Keratinocyte (primary cell): ENCODE measurements at regions not wholly inside any gene's neighbourhood (a gene's known extent, or its start where the extent isn't known, plus 50 kb on each side); places are given as distances from the start of the nearest gene placed in this dataset.

Experiments used
- DNase-seq: peaks from one replicate; pipeline ENCODE4 v3.0.0-alpha.2; 2011; ENCODE audit warnings: low read depth, missing footprints, low spot score
- FAIRE-seq: peaks from 2 replicates; lab custom pipeline; 2011; peaks lifted over from hg19 to GRCh38; lab: Jason Lieb, UNC
- H2AFZ ChIP-seq: 2 replicates; pipeline ENCODE4 v1.6.0; 2012; ENCODE audit warnings: low read length, control low read depth, inconsistent platforms; ENCODE audit not compliant: control insufficient read depth
- H3K27ac ChIP-seq: 2 replicates; pipeline ENCODE4 v1.5.1; 2011; ENCODE audit warnings: low read length; ENCODE audit not compliant: control insufficient read depth, insufficient read depth
- H3K27me3 ChIP-seq: 3 replicates; pipeline ENCODE4 v1.6.0; 2011; ENCODE audit warnings: low read length; ENCODE audit not compliant: control insufficient read depth, insufficient read depth; ENCODE audit errors: extremely low read depth
- H3K36me3 ChIP-seq, 2 experiments: 2 replicates in 1 of 2; 3 replicates in 1 of 2; pipeline ENCODE4 v1.5.1; 2011; ENCODE audit warnings: low read length in 2 of 2, mild to moderate bottlenecking in 1 of 2; ENCODE audit not compliant: control insufficient read depth in 2 of 2, insufficient read depth in 2 of 2; ENCODE audit errors: extremely low read depth in 1 of 2
- H3K4me1 ChIP-seq: 3 replicates; pipeline ENCODE4 v1.5.1; 2011; ENCODE audit warnings: low read length; ENCODE audit not compliant: control insufficient read depth, insufficient read depth; ENCODE audit errors: extremely low read depth
- H3K4me2 ChIP-seq: 3 replicates; pipeline ENCODE4 v1.6.0; 2011; ENCODE audit warnings: low read depth, low read length; ENCODE audit not compliant: control insufficient read depth, insufficient read depth; ENCODE audit errors: extremely low read depth
- H3K4me3 ChIP-seq, 3 experiments: fragments of 200-600 bp in 1 of 3; sonication (generic) in 1 of 3; 2 replicates in 2 of 3; 3 replicates in 1 of 3; pipeline ENCODE4 v1.5.1; 2011 to 2016; ENCODE audit warnings: low read length in 3 of 3, mild to moderate bottlenecking in 3 of 3, control low read depth in 2 of 3, inconsistent platforms in 1 of 3, low read depth in 1 of 3, mixed read lengths in 1 of 3, mixed run types in 1 of 3, moderate library complexity in 1 of 3; ENCODE audit not compliant: control insufficient read depth in 2 of 3, insufficient read depth in 2 of 3; ENCODE audit errors: extremely low read depth in 1 of 3
- H3K79me2 ChIP-seq: 2 replicates; pipeline ENCODE4 v1.6.0; 2012; ENCODE audit warnings: low read length; ENCODE audit not compliant: control insufficient read depth, insufficient read depth
- H3K9ac ChIP-seq: 3 replicates; pipeline ENCODE4 v1.6.0; 2011; ENCODE audit warnings: low read length; ENCODE audit not compliant: control insufficient read depth, insufficient read depth; ENCODE audit errors: extremely low read depth
- H3K9me1 ChIP-seq: 3 replicates; pipeline ENCODE4 v1.6.0; 2011; ENCODE audit warnings: low read length; ENCODE audit not compliant: control insufficient read depth, insufficient read depth; ENCODE audit errors: extremely low read depth
- H3K9me3 ChIP-seq: 2 replicates; pipeline ENCODE4 v1.5.1; 2012; ENCODE audit warnings: low read depth, low read length; ENCODE audit not compliant: control insufficient read depth
- H4K20me1 ChIP-seq: 3 replicates; pipeline ENCODE4 v1.6.0; 2011; ENCODE audit warnings: low read length; ENCODE audit not compliant: control insufficient read depth, insufficient read depth; ENCODE audit errors: extremely low read depth
- EZH2 ChIP-seq: IDR thresholded peaks from one replicate; pipeline ENCODE4 v1.6.1; 2012; ENCODE audit warnings: inconsistent platforms, mild to moderate bottlenecking, low read length, moderate library complexity
- dilution Hi-C: fragments of 300-500 bp; cut with MboI; formaldehyde crosslinking; loops from one replicate; pipeline ENCODE4 v1.7.0; 2020; ENCODE audit warnings: low sequenced_read_pairs; ENCODE audit not compliant: extremely low pct_ligation_motif_present
- TF ChIP-seq, protein P1 (sequence below), 3 experiments: IDR thresholded peaks in 1 of 3; conservative IDR thresholded peaks in 1 of 3; optimal IDR thresholded peaks in 1 of 3; 2 replicates in 2 of 3; 3 replicates in 1 of 3; pipeline versions ENCODE3 to v1.5.1; 2011; ENCODE audit warnings: low read length in 3 of 3, mild to moderate bottlenecking in 3 of 3, moderate library complexity in 2 of 3, control low read depth in 1 of 3, inconsistent platforms in 1 of 3; ENCODE audit not compliant: insufficient read depth in 2 of 3; ENCODE audit errors: extremely low read depth in 1 of 3

DNA sequence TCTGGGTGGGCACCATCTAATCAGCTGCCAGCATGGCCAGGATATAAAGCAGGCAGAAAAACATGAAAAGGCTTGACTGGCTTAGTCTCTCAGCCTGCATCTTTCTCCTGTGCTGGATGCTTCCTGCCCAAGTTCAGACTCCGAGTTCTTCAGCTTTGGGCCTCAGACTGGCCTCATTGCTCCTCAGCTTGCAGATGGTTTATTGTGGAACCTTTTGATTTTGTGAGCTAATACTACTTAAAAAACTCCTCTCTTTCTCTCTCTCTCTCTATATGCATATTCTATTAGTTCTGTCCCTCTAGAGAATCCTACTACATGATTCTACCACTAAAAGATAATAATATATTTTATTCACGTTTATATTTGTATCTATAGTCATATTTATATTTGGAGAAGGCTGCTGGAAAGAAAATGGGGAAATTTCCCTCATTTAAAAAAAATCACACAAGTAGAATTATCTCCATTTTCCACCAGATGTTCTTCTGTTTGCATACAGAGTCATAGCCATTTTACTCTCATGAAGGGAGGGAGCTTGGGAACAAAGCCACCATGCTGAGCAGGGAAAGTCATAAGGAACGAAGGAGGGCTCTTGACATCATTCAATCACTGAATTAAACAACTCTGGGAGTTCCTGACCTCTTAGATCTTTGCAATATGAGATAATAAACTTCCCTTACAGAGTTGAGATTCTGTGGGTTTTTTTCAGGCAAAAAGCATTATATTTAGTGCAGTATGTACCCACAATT is 1137.4 kb upstream of the CDH18 start:
- DNase-seq (no peak), FAIRE-seq (no peak)
- Histone ChIP-seq H3K36me3 (no peaks in the 10 kb centered on the region), H2AFZ (no peak overlapping the region), H3K27me3 (no peaks in the 10 kb centered on the region), H3K4me1 (no peaks in the 10 kb centered on the region), H3K4me3 (no peak overlapping the region), H3K9ac (no peak overlapping the region), H3K27ac (no peak overlapping the region), H3K9me1 (no peaks in the 10 kb centered on the region), H3K79me2 (no peaks in the 10 kb centered on the region), H3K9me3 (no peaks in the 10 kb centered on the region), H3K4me2 (no peak overlapping the region), H4K20me1 (no peaks in the 10 kb centered on the region)
- no peak for TF ChIP-seq EZH2
- TF ChIP-seq, protein P1, sequence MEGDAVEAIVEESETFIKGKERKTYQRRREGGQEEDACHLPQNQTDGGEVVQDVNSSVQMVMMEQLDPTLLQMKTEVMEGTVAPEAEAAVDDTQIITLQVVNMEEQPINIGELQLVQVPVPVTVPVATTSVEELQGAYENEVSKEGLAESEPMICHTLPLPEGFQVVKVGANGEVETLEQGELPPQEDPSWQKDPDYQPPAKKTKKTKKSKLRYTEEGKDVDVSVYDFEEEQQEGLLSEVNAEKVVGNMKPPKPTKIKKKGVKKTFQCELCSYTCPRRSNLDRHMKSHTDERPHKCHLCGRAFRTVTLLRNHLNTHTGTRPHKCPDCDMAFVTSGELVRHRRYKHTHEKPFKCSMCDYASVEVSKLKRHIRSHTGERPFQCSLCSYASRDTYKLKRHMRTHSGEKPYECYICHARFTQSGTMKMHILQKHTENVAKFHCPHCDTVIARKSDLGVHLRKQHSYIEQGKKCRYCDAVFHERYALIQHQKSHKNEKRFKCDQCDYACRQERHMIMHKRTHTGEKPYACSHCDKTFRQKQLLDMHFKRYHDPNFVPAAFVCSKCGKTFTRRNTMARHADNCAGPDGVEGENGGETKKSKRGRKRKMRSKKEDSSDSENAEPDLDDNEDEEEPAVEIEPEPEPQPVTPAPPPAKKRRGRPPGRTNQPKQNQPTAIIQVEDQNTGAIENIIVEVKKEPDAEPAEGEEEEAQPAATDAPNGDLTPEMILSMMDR (optimal IDR thresholded peaks at IDR 0.05 in 1 of 3, IDR thresholded peaks at IDR 0.05 in 1 of 3, conservative IDR thresholded peaks at IDR 0.05 in 1 of 3; ENCODE audit: extremely low read depth in 1 of 3, insufficient read depth in 2 of 3, low read length in 3 of 3): no peak
- dilution Hi-C loops: no loop called here

DNA sequence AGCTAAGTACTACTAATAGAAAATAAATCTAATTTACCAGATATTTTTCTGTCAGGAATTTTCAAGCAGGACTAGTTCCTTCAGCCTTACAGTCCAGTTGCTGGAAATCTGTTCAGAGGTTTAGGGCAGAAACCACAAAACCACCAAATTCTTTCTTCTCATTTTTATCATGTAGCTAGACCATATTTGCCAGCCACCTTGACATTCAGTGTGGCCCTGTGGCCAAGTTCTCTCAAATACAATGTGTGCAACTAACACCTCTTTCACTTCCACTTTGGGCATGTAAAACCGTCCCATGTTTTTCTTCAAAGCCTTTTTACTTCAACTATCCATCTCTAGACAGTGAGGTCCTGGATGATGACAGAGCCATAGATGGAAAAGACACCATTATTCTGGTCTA is 1133.2 kb upstream of the CDH18 start:
- no peaks in the 10 kb centered on the region for H3K27me3 ChIP-seq
- dilution Hi-C loops: no loop called here
- FAIRE-seq: no peak
- H4K20me1 ChIP-seq: no peaks in the 10 kb centered on the region
- H3K4me3 ChIP-seq: no peak overlapping the region
- H3K4me2 ChIP-seq: no peak overlapping the region
- no peaks in the 10 kb centered on the region for H3K36me3 ChIP-seq
- no peaks in the 10 kb centered on the region for H3K4me1 ChIP-seq
- no peak overlapping the region for H3K9ac ChIP-seq
- DNase-seq: no peak
- H3K79me2 ChIP-seq: no peaks in the 10 kb centered on the region
- no peaks in the 10 kb centered on the region for H3K9me1 ChIP-seq
- H2AFZ ChIP-seq: no peak overlapping the region
- H3K27ac ChIP-seq: no peak overlapping the region
- TF ChIP-seq EZH2: no peak
- TF ChIP-seq, protein P1 (optimal IDR thresholded peaks at IDR 0.05 in 1 of 3, IDR thresholded peaks at IDR 0.05 in 1 of 3, conservative IDR thresholded peaks at IDR 0.05 in 1 of 3; ENCODE audit: extremely low read depth in 1 of 3, insufficient read depth in 2 of 3, low read length in 3 of 3): no peak
- H3K9me3 ChIP-seq: no peaks in the 10 kb centered on the region
